Activated CD4-positive, alpha-beta T cell treated with anti-CD3 and anti-CD28 coated beads for 36 hours (primary cell): ENCODE measurements at regions not wholly inside any gene's neighbourhood (a gene's known extent, or its start where the extent isn't known, plus 50 kb on each side); places are given as distances from the start of the nearest gene placed in this dataset.
A peak's percentile ranks its signal among the peaks of the same experiment; 100 is the strongest.
"Not testable (repeated sequence)": the region's sequence is repeated elsewhere in the genome, so short reads cannot be mapped to it uniquely, and the experiment has no call there.

Experiments used
- ATAC-seq: fragments of 200-7000 bp; cut with Tn5 transposase; one replicate; pipeline ENCODE4 v1.10.0; 2021; ENCODE audit warnings: mild to moderate bottlenecking, moderate library complexity
- CTCF ChIA-PET: fragments of 350-600 bp; sonication (Branson Sonifier 250); formaldehyde crosslinking; loops from one replicate; lab custom pipeline; 2021; ENCODE audit warnings: antibody characterized with exemption; lab: Charles Lee
- POLR2A ChIA-PET: fragments of 350-600 bp; sonication (Branson Sonifier 250); formaldehyde crosslinking; loops from one replicate; lab custom pipeline; 2021; ENCODE audit warnings: antibody characterized with exemption, inconsistent platforms; lab: Charles Lee
- DNase-seq: peaks from one replicate; pipeline ENCODE4 v3.0.0-alpha.2; 2020
- H3K27ac Mint-ChIP-seq: one replicate; pipeline ENCODE4 v1.8.0; 2021; ENCODE audit warnings: mixed read lengths
- H3K27me3 Mint-ChIP-seq: one replicate; pipeline ENCODE4 v1.8.0; 2021; ENCODE audit warnings: mixed read lengths
- H3K36me3 Mint-ChIP-seq: one replicate; pipeline ENCODE4 v1.8.0; 2021; ENCODE audit warnings: low read depth, mixed read lengths
- H3K4me1 Mint-ChIP-seq: one replicate; pipeline ENCODE4 v1.8.0; 2021; ENCODE audit warnings: mixed read lengths
- H3K4me3 Mint-ChIP-seq: one replicate; pipeline ENCODE4 v1.8.0; 2021; ENCODE audit warnings: mild to moderate bottlenecking, moderate library complexity, mixed read lengths
- H3K9me3 Mint-ChIP-seq: one replicate; pipeline ENCODE4 v1.8.0; 2021; ENCODE audit warnings: low read depth, mixed read lengths
- intact Hi-C, 2 experiments: fragments of 100-400 bp; cut with DNase I in 1 of 2; cut with micrococcal nuclease in 1 of 2; formaldehyde crosslinking; loops; one replicate each; pipeline versions ENCODE4 v1.14.2 to v1.15.1; 2022 to 2024; cut with DNase I, micrococcal nuclease

DNA sequence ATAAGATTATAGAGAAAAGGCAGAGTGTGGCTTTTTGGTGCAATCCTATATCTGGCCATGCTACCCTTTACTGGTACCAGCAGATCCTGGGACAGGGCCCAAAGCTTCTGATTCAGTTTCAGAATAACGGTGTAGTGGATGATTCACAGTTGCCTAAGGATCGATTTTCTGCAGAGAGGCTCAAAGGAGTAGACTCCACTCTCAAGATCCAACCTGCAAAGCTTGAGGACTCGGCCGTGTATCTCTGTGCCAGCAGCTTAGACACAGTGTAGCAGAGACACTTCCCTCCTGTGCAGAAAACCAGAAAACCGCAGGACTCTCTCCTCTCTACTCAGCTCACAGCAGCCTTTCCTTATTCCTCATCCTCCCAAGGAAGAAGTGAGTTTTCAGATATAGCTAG lies 176.3 kb upstream of the PRSS58 start:
- H3K27me3 Mint-ChIP-seq, H3K36me3 Mint-ChIP-seq, POLR2A ChIA-PET, H3K9me3 Mint-ChIP-seq, DNase-seq: not testable (repeated sequence)
- peak; percentile 51 for ATAC-seq
- H3K4me3 Mint-ChIP-seq = peak overlapping the region; percentile 37
- H3K4me1 Mint-ChIP-seq = peaks cover 37% of the 10 kb centered on the region
- CTCF ChIA-PET = interaction anchor here (0.7 to 1.6 kb wide), 7 partner anchors 9 to 447 kb away, joined by 3 to 7 read pairs (median 3); no protein-coding TSS in a partner anchor
- peak overlapping the region; percentile 17 for H3K27ac Mint-ChIP-seq
- intact Hi-C loops = loop anchor here in 1 of 2 experiments (5.0 kb wide), 1 partner anchor 558 kb away; no protein-coding TSS in a partner anchor

DNA sequence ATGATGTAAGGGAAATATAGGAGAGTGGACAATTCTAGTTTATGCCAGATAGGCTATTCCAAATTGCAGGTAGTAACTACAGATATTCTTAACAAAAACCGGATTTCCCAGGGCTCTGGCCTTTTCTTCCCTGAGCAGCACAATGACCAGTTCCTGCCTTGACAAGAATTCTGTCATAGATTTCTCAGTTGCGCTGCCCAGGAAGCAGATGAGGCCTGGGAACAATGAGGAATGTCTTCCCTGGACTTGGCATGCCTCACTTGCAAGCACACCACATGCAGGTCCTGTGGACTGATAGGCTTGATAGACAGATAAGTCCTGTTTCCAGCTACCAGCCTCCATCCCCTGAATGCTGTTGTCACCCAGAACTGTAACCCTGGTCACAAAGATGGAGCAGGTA lies 174.5 kb upstream of the PRSS58 start:
- H3K4me1 Mint-ChIP-seq = peaks cover 45% of the 10 kb centered on the region
- intact Hi-C loops = loop anchor here in 1 of 2 experiments (5.0 kb wide), 1 partner anchor 560 kb away; no protein-coding TSS in a partner anchor
- H3K27me3 Mint-ChIP-seq = no peaks in the 10 kb centered on the region
- H3K36me3 Mint-ChIP-seq = no peaks in the 10 kb centered on the region
- ChIA-PET CTCF (interaction anchor here (1.5 kb wide), 1 partner anchor 20 kb away, joined by 6 read pairs; no protein-coding TSS in a partner anchor), POLR2A (interaction anchor here (0.8 kb wide), 1 partner anchor 116 kb away, joined by 3 read pairs; no protein-coding TSS in a partner anchor)
- H3K27ac Mint-ChIP-seq = no peak overlapping the region
- no peak overlapping the region for H3K4me3 Mint-ChIP-seq
- ATAC-seq = no peak
- H3K9me3 Mint-ChIP-seq = no peaks in the 10 kb centered on the region
- DNase-seq = no peak

DNA sequence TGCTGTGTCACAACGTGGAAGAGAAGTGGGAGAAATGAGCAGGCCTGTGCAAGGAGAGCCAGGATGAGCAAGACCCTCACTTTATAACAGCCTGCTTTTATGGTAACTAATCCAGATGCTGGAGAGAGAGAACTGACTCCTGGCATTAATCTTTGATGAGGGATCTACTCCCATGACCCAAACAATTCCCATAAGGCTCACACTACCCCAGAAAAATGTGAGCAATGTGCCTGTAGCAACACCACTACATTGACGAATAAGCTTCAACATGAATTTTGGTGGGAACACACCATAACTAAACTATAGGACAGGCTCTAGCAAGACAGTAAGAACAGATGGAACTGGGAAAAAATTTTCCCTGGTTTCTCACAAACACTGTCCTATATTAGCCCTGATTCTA lies 173.6 kb upstream of the PRSS58 start:
- peaks cover 46% of the 10 kb centered on the region for H3K4me1 Mint-ChIP-seq
- intact Hi-C loops = loop anchor here in 1 of 2 experiments (5.0 kb wide), 1 partner anchor 561 kb away; no protein-coding TSS in a partner anchor
- ChIA-PET POLR2A (no interaction called here), CTCF (no interaction called here)
- ATAC-seq (no peak), DNase-seq (no peak)
- no peaks in the 10 kb centered on the region for H3K9me3 Mint-ChIP-seq
- H3K27me3 Mint-ChIP-seq = no peaks in the 10 kb centered on the region
- H3K36me3 Mint-ChIP-seq = no peaks in the 10 kb centered on the region
- H3K27ac Mint-ChIP-seq = no peak overlapping the region
- no peak overlapping the region for H3K4me3 Mint-ChIP-seq

DNA sequence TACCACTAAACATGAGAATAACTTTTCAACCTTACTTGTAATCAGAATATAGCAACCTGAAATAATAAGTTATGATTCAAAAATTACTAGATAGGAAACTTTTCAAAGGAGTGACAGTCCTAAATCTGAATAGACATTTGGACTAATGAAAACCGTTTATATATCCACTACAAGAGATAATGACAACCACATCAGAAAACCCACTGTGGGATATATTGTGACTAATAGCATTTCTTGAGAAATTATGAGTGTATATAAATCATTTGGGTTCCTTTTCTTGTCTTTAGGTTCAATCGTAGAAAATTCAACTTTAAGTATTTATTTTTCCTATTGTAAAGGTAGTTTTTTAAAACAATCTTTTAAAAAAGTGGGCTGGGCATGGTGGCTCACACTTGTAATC lies 170.2 kb upstream of the PRSS58 start:
- H3K27ac Mint-ChIP-seq = no peak overlapping the region
- ATAC-seq (peak; percentile 53), DNase-seq (no peak)
- no peaks in the 10 kb centered on the region for H3K27me3 Mint-ChIP-seq
- H3K4me1 Mint-ChIP-seq = peaks cover 24% of the 10 kb centered on the region
- no peaks in the 10 kb centered on the region for H3K9me3 Mint-ChIP-seq
- H3K36me3 Mint-ChIP-seq = no peaks in the 10 kb centered on the region
- CTCF ChIA-PET = interaction anchor here (0.7 to 1.0 kb wide), 2 partner anchors 16 to 100 kb away, joined by 3 to 4 read pairs; no protein-coding TSS in a partner anchor
- POLR2A ChIA-PET = no interaction called here
- intact Hi-C loops = no loop called here
- H3K4me3 Mint-ChIP-seq = no peak overlapping the region

DNA sequence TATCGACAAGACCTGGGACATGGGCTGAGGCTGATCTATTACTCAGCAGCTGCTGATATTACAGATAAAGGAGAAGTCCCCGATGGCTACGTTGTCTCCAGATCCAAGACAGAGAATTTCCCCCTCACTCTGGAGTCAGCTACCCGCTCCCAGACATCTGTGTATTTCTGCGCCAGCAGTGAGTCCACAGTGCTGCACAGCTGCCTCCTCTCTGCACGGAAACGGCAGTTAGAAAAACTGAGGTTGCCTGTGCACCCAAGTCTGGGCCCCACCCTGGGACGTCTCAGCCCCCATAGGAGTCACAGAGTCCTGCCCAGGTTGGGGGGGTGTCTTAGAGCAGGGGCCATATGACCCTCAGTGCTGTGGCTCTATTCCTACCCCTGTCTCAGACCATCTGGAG lies 167.4 kb upstream of the PRSS58 start:
- peaks cover 21% of the 10 kb centered on the region for H3K4me1 Mint-ChIP-seq
- no peak overlapping the region for H3K27ac Mint-ChIP-seq
- no peaks in the 10 kb centered on the region for H3K27me3 Mint-ChIP-seq
- POLR2A ChIA-PET = no interaction called here
- H3K4me3 Mint-ChIP-seq = no peak overlapping the region
- H3K9me3 Mint-ChIP-seq = no peaks in the 10 kb centered on the region
- CTCF ChIA-PET = interaction anchor here (1.1 to 1.2 kb wide), 3 partner anchors 19 to 34 kb away, joined by 3 to 4 read pairs (median 3); no protein-coding TSS in a partner anchor
- intact Hi-C loops = no loop called here
- no peak for ATAC-seq
- no peaks in the 10 kb centered on the region for H3K36me3 Mint-ChIP-seq
- DNase-seq = no peak

DNA sequence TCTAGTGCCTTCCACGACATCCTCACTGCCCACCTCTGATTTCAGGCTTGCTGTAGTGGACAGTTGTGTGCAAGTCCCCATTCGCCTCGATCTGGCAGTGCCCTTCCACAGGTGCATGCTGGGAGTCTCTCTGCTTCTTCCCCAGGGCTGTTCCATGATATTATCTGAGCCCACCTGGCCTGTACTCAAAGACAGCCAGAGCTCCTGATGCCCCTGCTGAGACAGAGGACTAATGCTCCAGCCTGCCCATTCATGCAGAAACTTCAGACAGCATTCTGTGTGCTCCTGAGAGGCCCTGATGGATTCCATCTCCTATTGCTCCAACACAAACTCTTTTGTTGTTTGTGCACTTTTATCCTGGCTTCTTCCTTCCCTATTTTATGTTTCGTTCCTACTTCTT lies 164.8 kb upstream of the PRSS58 start:
- Mint-ChIP-seq H3K27me3 (no peaks in the 10 kb centered on the region), H3K27ac (no peak overlapping the region), H3K9me3 (no peaks in the 10 kb centered on the region), H3K36me3 (no peaks in the 10 kb centered on the region), H3K4me3 (no peak overlapping the region), H3K4me1 (peaks cover 7% of the 10 kb centered on the region)
- POLR2A ChIA-PET = interaction anchor here (0.6 kb wide), 1 partner anchor 76 kb away, joined by 3 read pairs; no protein-coding TSS in a partner anchor
- ATAC-seq (no peak), DNase-seq (no peak)
- intact Hi-C loops = no loop called here
- CTCF ChIA-PET = interaction anchor here (1.1 to 1.9 kb wide), 2 partner anchors 9 to 61 kb away, joined by 3 to 11 read pairs; no protein-coding TSS in a partner anchor

DNA sequence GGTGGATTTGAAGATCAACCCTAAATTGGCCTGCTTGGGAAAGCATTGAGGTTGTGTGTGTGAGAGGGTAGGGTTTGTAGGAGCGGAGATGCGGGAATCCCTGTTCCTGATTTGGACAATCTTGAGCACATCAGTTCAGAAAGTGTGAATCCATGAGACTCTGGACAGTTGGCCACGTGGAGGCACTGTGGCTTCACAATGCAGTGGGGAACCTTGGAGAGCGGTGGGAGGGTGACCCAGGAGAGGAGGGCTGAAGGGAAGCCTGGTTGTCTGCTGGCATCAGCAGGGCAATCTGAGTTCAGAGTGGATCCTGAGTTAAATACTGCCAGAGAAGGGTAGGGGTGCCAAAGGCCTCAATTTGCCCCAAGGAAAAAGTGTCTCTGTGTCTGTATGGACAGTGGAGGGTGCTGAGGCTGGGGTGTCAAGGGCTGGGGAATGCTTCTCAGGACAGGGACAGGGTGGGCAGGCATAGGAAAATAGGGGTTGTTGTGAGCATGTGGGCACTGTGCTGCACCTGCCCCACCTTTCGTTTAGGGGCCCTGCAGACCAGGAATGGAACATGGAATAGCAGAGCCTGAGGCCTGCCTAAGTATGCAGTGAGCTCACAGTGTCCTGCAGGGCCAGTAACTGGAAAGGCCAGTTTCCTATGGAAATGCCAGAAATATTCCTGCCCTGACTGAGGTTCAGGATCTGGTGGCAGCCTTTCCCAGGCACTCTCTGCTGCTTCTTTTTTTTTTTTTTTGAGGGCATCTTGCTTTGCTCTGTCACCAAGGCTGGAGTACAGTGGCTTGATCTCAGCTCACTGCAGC lies 162.9 kb upstream of the PRSS58 start:
- CTCF ChIA-PET = interaction anchor here (0.6 to 0.8 kb wide), 2 partner anchors 8 to 585 kb away, joined by 3 read pairs; no protein-coding TSS in a partner anchor
- Mint-ChIP-seq H3K36me3 (no peaks in the 10 kb centered on the region), H3K27me3 (no peaks in the 10 kb centered on the region), H3K27ac (no peak overlapping the region), H3K4me3 (no peak overlapping the region), H3K4me1 (peaks cover 4% of the 10 kb centered on the region), H3K9me3 (no peaks in the 10 kb centered on the region)
- no peak for DNase-seq
- intact Hi-C loops = no loop called here
- POLR2A ChIA-PET = no interaction called here
- ATAC-seq = peak; percentile 49

DNA sequence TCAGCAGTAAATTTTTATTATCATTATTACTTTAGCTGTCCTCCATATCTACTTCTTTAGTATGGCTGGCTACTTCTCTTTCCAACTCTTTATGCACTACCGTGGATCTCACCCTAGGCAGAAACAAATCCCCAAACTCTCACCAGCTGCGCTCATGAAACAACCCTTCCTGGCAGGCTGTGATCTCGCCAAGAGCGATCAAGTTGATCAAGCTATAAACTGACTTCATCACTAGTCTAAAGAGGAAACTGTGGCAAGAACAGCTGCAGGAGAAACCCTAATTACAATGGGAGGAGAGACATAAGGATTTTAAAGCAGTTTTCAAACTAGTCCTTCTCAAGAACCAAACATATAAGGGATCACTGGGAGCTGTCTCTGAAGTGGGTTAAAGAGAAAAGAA lies 160.5 kb upstream of the PRSS58 start:
- peaks cover 3% of the 10 kb centered on the region for H3K4me1 Mint-ChIP-seq
- no peak overlapping the region for H3K27ac Mint-ChIP-seq
- no peak for DNase-seq
- intact Hi-C loops = loop anchor here in 1 of 2 experiments (10.0 kb wide), 1 partner anchor 796 kb away; no protein-coding TSS in a partner anchor
- no peaks in the 10 kb centered on the region for H3K9me3 Mint-ChIP-seq
- POLR2A ChIA-PET = no interaction called here
- no peaks in the 10 kb centered on the region for H3K36me3 Mint-ChIP-seq
- no peak overlapping the region for H3K4me3 Mint-ChIP-seq
- no peak for ATAC-seq
- no peaks in the 10 kb centered on the region for H3K27me3 Mint-ChIP-seq
- CTCF ChIA-PET = interaction anchor here (0.7 to 1.6 kb wide), 6 partner anchors 11 to 140 kb away, joined by 3 to 5 read pairs (median 4); no protein-coding TSS in a partner anchor

DNA sequence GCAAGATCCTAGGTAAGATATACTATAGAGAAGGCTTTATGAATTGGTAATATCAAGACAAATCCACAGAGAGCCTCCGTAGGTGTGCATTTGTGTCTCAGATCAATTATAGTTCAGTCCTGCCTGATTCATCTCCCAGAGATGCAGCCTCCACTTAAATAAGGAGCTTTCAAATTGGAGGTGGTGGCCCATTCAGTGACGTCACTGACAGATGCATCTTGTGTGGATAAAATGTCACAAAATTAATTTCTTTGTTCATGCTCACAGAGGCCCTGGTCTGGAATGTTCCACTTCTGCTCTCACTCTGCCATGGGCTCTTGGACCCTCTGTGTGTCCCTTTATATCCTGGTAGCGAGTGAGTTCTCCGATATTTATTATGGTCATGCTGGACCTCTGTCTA lies 157.1 kb upstream of the PRSS58 start:
- DNase-seq = no peak
- ChIA-PET POLR2A (no interaction called here), CTCF (interaction anchor here (0.6 to 2.5 kb wide), 3 partner anchors 13 to 448 kb away, joined by 3 to 11 read pairs (median 5); no protein-coding TSS in a partner anchor)
- H3K9me3 Mint-ChIP-seq = no peaks in the 10 kb centered on the region
- intact Hi-C loops = loop anchor here in 1 of 2 experiments (10.0 kb wide), 1 partner anchor 800 kb away; no protein-coding TSS in a partner anchor
- no peaks in the 10 kb centered on the region for H3K27me3 Mint-ChIP-seq
- no peak overlapping the region for H3K4me3 Mint-ChIP-seq
- no peaks in the 10 kb centered on the region for H3K36me3 Mint-ChIP-seq
- no peak for ATAC-seq
- peaks cover 4% of the 10 kb centered on the region for H3K4me1 Mint-ChIP-seq
- no peak overlapping the region for H3K27ac Mint-ChIP-seq

DNA sequence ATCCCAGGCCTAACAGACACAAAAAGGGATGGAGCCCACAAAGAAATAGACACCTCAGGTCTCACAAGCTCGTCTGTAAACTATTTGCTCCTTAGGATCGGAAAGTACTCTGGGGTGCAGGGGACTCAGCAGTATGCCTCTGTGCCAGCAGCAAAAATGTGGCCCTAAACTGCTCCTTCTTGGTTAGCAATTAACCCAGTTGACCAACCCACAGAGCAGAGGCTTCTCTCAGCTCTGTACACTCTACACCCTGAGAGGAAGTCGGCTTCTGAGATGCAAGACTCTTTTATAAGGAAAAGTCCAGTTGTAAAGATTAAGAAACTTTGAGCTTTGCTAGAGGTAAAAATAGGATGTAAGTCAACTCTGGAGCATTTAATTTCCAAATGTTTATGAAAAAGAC lies 156.3 kb upstream of the PRSS58 start:
- ATAC-seq (no peak), DNase-seq (no peak)
- POLR2A ChIA-PET = interaction anchor here (0.6 kb wide), 1 partner anchor 141 kb away, joined by 3 read pairs; no protein-coding TSS in a partner anchor
- intact Hi-C loops = loop anchor here in 1 of 2 experiments (10.0 kb wide), 1 partner anchor 801 kb away; no protein-coding TSS in a partner anchor
- H3K27ac Mint-ChIP-seq = no peak overlapping the region
- no peaks in the 10 kb centered on the region for H3K27me3 Mint-ChIP-seq
- H3K36me3 Mint-ChIP-seq = no peaks in the 10 kb centered on the region
- H3K4me3 Mint-ChIP-seq = no peak overlapping the region
- CTCF ChIA-PET = interaction anchor here (0.5 to 2.5 kb wide), 9 partner anchors 9 to 628 kb away, joined by 3 to 11 read pairs (median 3); no protein-coding TSS in a partner anchor
- H3K4me1 Mint-ChIP-seq = peaks cover 4% of the 10 kb centered on the region
- no peaks in the 10 kb centered on the region for H3K9me3 Mint-ChIP-seq
